ENCODE measurements at regions not wholly inside any gene's neighbourhood (a gene's known extent, or its start where the extent isn't known, plus 50 kb on each side); places are given as distances from the start of the nearest gene placed in this dataset.

GRCh38 chr3:159916052-159916451, 72.6 kb upstream of the IL12A start:
- no peak overlapping the region for H3K27ac ChIP-seq (replicated peaks; ENCODE audit: low read length)
- no peak overlapping the region for H2AFZ ChIP-seq (ENCODE audit: low read length)
- H3K27me3 ChIP-seq (ENCODE audit: control insufficient read depth in 3 of 3, insufficient read depth in 3 of 3, low read depth in 1 of 3, low read length in 3 of 3): no peaks in the 10 kb centered on the region
- no peaks in the 10 kb centered on the region for H3K9me3 ChIP-seq (replicated peaks in 1 of 2; ENCODE audit: control insufficient read depth in 2 of 2, insufficient read depth in 1 of 2, low read depth in 1 of 2, low read length in 2 of 2)
- H4K91ac ChIP-seq (ENCODE audit: low read depth, low read length, poor library complexity): no peak overlapping the region
- no peak overlapping the region for H3K4me3 ChIP-seq (ENCODE audit: low read length in 2 of 2)
- no peak overlapping the region for H3K18ac ChIP-seq (ENCODE audit: low read length)
- no peak overlapping the region for H2BK12ac ChIP-seq (ENCODE audit: low read length)
- no peaks in the 10 kb centered on the region for H3K79me1 ChIP-seq (ENCODE audit: low read depth, low read length)
- no peak overlapping the region for H2AK5ac ChIP-seq (ENCODE audit: low read depth, low read length)
- H2BK5ac ChIP-seq (ENCODE audit: low read length): no peak overlapping the region
- H3K9ac ChIP-seq (ENCODE audit: low read depth, low read length, poor library complexity): no peak overlapping the region
- WGBS, 2 donors (ENCODE audit: extremely low coverage in 2 of 2, insufficient read length in 2 of 2, insufficient replicate concordance in 1 of 2): no CpG with 5 or more reads among the region's 2 CpGs
- H3K36me3 ChIP-seq (replicated peaks in 1 of 2; ENCODE audit: control insufficient read depth in 2 of 2, insufficient read depth in 2 of 2, low read length in 2 of 2): no peaks in the 10 kb centered on the region
- peak; percentile 24 for DNase-seq (ENCODE audit: low spot score)
- H3K14ac ChIP-seq (ENCODE audit: low read length): no peak overlapping the region
- no peak overlapping the region for H3K23ac ChIP-seq (ENCODE audit: low read depth, low read length, poor library complexity)
- H2BK120ac ChIP-seq (ENCODE audit: low read depth, low read length): no peak overlapping the region
- no peak overlapping the region for H2BK15ac ChIP-seq (ENCODE audit: low read length)
- H3K4me2 ChIP-seq (ENCODE audit: insufficient read depth, low read length, poor library complexity, severe bottlenecking): no peak overlapping the region
- H3K4me1 ChIP-seq (ENCODE audit: control insufficient read depth in 2 of 2, insufficient read depth in 1 of 2, low read depth in 1 of 2, low read length in 2 of 2): peaks cover 0 to 2% of the 10 kb centered on the region in 2 donors
- no peak overlapping the region for H4K8ac ChIP-seq (ENCODE audit: low read depth, low read length)
- no peak overlapping the region for H3K4ac ChIP-seq (ENCODE audit: low read length)

- Histone ChIP-seq H2BK15ac (ENCODE audit: low read length) (no peak overlapping the region), H3K4me3 (ENCODE audit: low read length in 2 of 2) (no peak overlapping the region), H3K14ac (ENCODE audit: low read length) (no peak overlapping the region), H3K36me3 (replicated peaks in 1 of 2; ENCODE audit: control insufficient read depth in 2 of 2, insufficient read depth in 2 of 2, low read length in 2 of 2) (no peaks in the 10 kb centered on the region), H4K8ac (ENCODE audit: low read depth, low read length) (no peak overlapping the region), H2BK5ac (ENCODE audit: low read length) (no peak overlapping the region), H2BK120ac (ENCODE audit: low read depth, low read length) (no peak overlapping the region), H2AFZ (ENCODE audit: low read length) (no peak overlapping the region), H2BK12ac (ENCODE audit: low read length) (no peak overlapping the region), H2AK5ac (ENCODE audit: low read depth, low read length) (no peak overlapping the region), H3K79me1 (ENCODE audit: low read depth, low read length) (no peaks in the 10 kb centered on the region), H3K4me1 (ENCODE audit: control insufficient read depth in 2 of 2, insufficient read depth in 1 of 2, low read depth in 1 of 2, low read length in 2 of 2) (peaks cover 0 to 2% of the 10 kb centered on the region in 2 donors), H3K4me2 (ENCODE audit: insufficient read depth, low read length, poor library complexity, severe bottlenecking) (no peak overlapping the region), H3K4ac (ENCODE audit: low read length) (no peak overlapping the region), H3K27ac (replicated peaks; ENCODE audit: low read length) (no peak overlapping the region), H4K91ac (ENCODE audit: low read depth, low read length, poor library complexity) (no peak overlapping the region), H3K27me3 (ENCODE audit: control insufficient read depth in 3 of 3, insufficient read depth in 3 of 3, low read depth in 1 of 3, low read length in 3 of 3) (no peaks in the 10 kb centered on the region), H3K23ac (ENCODE audit: low read depth, low read length, poor library complexity) (no peak overlapping the region), H3K18ac (ENCODE audit: low read length) (no peak overlapping the region), H3K9ac (ENCODE audit: low read depth, low read length, poor library complexity) (no peak overlapping the region), H3K9me3 (replicated peaks in 1 of 2; ENCODE audit: control insufficient read depth in 2 of 2, insufficient read depth in 1 of 2, low read depth in 1 of 2, low read length in 2 of 2) (no peaks in the 10 kb centered on the region)
- no peak for DNase-seq (ENCODE audit: low spot score)
- no CpG with 5 or more reads among the region's 2 CpGs for WGBS, 2 donors (ENCODE audit: extremely low coverage in 2 of 2, insufficient read length in 2 of 2, insufficient replicate concordance in 1 of 2)
These were observed 71.5 kb upstream of the IL12A start for GRCh38 chr3:159917141-159917540.

- Histone ChIP-seq H3K9me3 (replicated peaks in 1 of 2; ENCODE audit: control insufficient read depth in 2 of 2, insufficient read depth in 1 of 2, low read depth in 1 of 2, low read length in 2 of 2) (no peaks in the 10 kb centered on the region), H3K4ac (ENCODE audit: low read length) (no peak overlapping the region), H4K8ac (ENCODE audit: low read depth, low read length) (no peak overlapping the region), H3K79me1 (ENCODE audit: low read depth, low read length) (no peaks in the 10 kb centered on the region), H4K91ac (ENCODE audit: low read depth, low read length, poor library complexity) (no peak overlapping the region), H3K4me2 (ENCODE audit: insufficient read depth, low read length, poor library complexity, severe bottlenecking) (no peak overlapping the region), H3K27me3 (ENCODE audit: control insufficient read depth in 3 of 3, insufficient read depth in 3 of 3, low read depth in 1 of 3, low read length in 3 of 3) (peaks cover 0 to 3% (median 0%) of the 10 kb centered on the region in 3 experiments), H2BK5ac (ENCODE audit: low read length) (no peak overlapping the region), H2BK15ac (ENCODE audit: low read length) (no peak overlapping the region), H3K9ac (ENCODE audit: low read depth, low read length, poor library complexity) (no peak overlapping the region), H3K14ac (ENCODE audit: low read length) (no peak overlapping the region), H3K36me3 (replicated peaks in 1 of 2; ENCODE audit: control insufficient read depth in 2 of 2, insufficient read depth in 2 of 2, low read length in 2 of 2) (no peaks in the 10 kb centered on the region), H2BK120ac (ENCODE audit: low read depth, low read length) (no peak overlapping the region), H2BK12ac (ENCODE audit: low read length) (no peak overlapping the region), H3K23ac (ENCODE audit: low read depth, low read length, poor library complexity) (no peak overlapping the region), H3K27ac (replicated peaks; ENCODE audit: low read length) (no peak overlapping the region), H3K4me1 (ENCODE audit: control insufficient read depth in 2 of 2, insufficient read depth in 1 of 2, low read depth in 1 of 2, low read length in 2 of 2) (peaks cover 0 to 2% of the 10 kb centered on the region in 2 donors), H2AFZ (ENCODE audit: low read length) (no peak overlapping the region), H3K4me3 (ENCODE audit: low read length in 2 of 2) (no peak overlapping the region), H2AK5ac (ENCODE audit: low read depth, low read length) (no peak overlapping the region), H3K18ac (ENCODE audit: low read length) (no peak overlapping the region)
- DNase-seq (ENCODE audit: low spot score): no peak
- no CpG with 5 or more reads among the region's 1 CpG for WGBS, 2 donors (ENCODE audit: extremely low coverage in 2 of 2, insufficient read length in 2 of 2, insufficient replicate concordance in 1 of 2)
These were observed 68.8 kb upstream of the IL12A start for GRCh38 chr3:159919873-159920272.

GRCh38 chr3:159922193-159922840, 66.3 kb upstream of the IL12A start:
- H3K4me3 ChIP-seq (ENCODE audit: low read length in 2 of 2): no peak overlapping the region
- no peak overlapping the region for H3K4me2 ChIP-seq (ENCODE audit: insufficient read depth, low read length, poor library complexity, severe bottlenecking)
- no peak overlapping the region for H4K8ac ChIP-seq (ENCODE audit: low read depth, low read length)
- H3K14ac ChIP-seq (ENCODE audit: low read length): no peak overlapping the region
- H2BK120ac ChIP-seq (ENCODE audit: low read depth, low read length): no peak overlapping the region
- H3K27ac ChIP-seq (replicated peaks; ENCODE audit: low read length): no peak overlapping the region
- H3K4me1 ChIP-seq (ENCODE audit: control insufficient read depth in 2 of 2, insufficient read depth in 1 of 2, low read depth in 1 of 2, low read length in 2 of 2): no peaks in the 10 kb centered on the region
- peaks cover 0 to 3% (median 0%) of the 10 kb centered on the region in 3 experiments for H3K27me3 ChIP-seq (ENCODE audit: control insufficient read depth in 3 of 3, insufficient read depth in 3 of 3, low read depth in 1 of 3, low read length in 3 of 3)
- H3K4ac ChIP-seq (ENCODE audit: low read length): no peak overlapping the region
- H2AK5ac ChIP-seq (ENCODE audit: low read depth, low read length): no peak overlapping the region
- H3K36me3 ChIP-seq (replicated peaks in 1 of 2; ENCODE audit: control insufficient read depth in 2 of 2, insufficient read depth in 2 of 2, low read length in 2 of 2): no peaks in the 10 kb centered on the region
- no peaks in the 10 kb centered on the region for H3K79me1 ChIP-seq (ENCODE audit: low read depth, low read length)
- no peak overlapping the region for H3K9ac ChIP-seq (ENCODE audit: low read depth, low read length, poor library complexity)
- no CpG with 5 or more reads among the region's 4 CpGs for WGBS, 2 donors (ENCODE audit: extremely low coverage in 2 of 2, insufficient read length in 2 of 2, insufficient replicate concordance in 1 of 2)
- no peak overlapping the region for H2BK12ac ChIP-seq (ENCODE audit: low read length)
- H2BK5ac ChIP-seq (ENCODE audit: low read length): no peak overlapping the region
- H2BK15ac ChIP-seq (ENCODE audit: low read length): no peak overlapping the region
- no peak overlapping the region for H2AFZ ChIP-seq (ENCODE audit: low read length)
- DNase-seq (ENCODE audit: low spot score): no peak
- no peaks in the 10 kb centered on the region for H3K9me3 ChIP-seq (replicated peaks in 1 of 2; ENCODE audit: control insufficient read depth in 2 of 2, insufficient read depth in 1 of 2, low read depth in 1 of 2, low read length in 2 of 2)
- no peak overlapping the region for H3K23ac ChIP-seq (ENCODE audit: low read depth, low read length, poor library complexity)
- H4K91ac ChIP-seq (ENCODE audit: low read depth, low read length, poor library complexity): no peak overlapping the region
- H3K18ac ChIP-seq (ENCODE audit: low read length): no peak overlapping the region

Data from neuronal stem cell (in vitro differentiated cells).